H1 (cell line): ENCODE measurements at regions not wholly inside any gene's neighbourhood (a gene's known extent, or its start where the extent isn't known, plus 50 kb on each side); places are given as distances from the start of the nearest gene placed in this dataset.

Experiments used
- CHD1 ChIP-seq: IDR thresholded peaks from 2 replicates; pipeline ENCODE4 v1.6.1; 2012; ENCODE audit warnings: low read depth, low read length, improper control_type of control experiment
- GABPA ChIP-seq: IDR thresholded peaks from 2 replicates; pipeline ENCODE4 v1.6.1; 2011; ENCODE audit warnings: mild to moderate bottlenecking, low read length, moderate library complexity, borderline replicate concordance; ENCODE audit not compliant: insufficient read depth

- no peak for TF ChIP-seq CHD1
- TF ChIP-seq GABPA: no peak
Observed at GRCh38 chr14:101313268-101313667, 248.0 kb upstream of the DIO3 start (continued).
